Stimulated activated CD4-positive, alpha-beta T cell treated with anti-CD3 and anti-CD28 coated beads, TNF-alpha, amount 100 ng/mL, for 4 hours (primary cell): ENCODE measurements at regions not wholly inside any gene's neighbourhood (a gene's known extent, or its start where the extent isn't known, plus 50 kb on each side); places are given as distances from the start of the nearest gene placed in this dataset.
A peak's percentile ranks its signal among the peaks of the same experiment; 100 is the strongest.

Source experiments
- DNase-seq, 3 experiments: peaks; one replicate each; pipeline ENCODE4 v3.0.0-alpha.2; 2020; ENCODE audit warnings: low read depth in 3 of 3

GRCh38 chr1:243944429-243945160, 94.6 kb upstream of the AKT3 start:
- no peak for DNase-seq

DNA sequence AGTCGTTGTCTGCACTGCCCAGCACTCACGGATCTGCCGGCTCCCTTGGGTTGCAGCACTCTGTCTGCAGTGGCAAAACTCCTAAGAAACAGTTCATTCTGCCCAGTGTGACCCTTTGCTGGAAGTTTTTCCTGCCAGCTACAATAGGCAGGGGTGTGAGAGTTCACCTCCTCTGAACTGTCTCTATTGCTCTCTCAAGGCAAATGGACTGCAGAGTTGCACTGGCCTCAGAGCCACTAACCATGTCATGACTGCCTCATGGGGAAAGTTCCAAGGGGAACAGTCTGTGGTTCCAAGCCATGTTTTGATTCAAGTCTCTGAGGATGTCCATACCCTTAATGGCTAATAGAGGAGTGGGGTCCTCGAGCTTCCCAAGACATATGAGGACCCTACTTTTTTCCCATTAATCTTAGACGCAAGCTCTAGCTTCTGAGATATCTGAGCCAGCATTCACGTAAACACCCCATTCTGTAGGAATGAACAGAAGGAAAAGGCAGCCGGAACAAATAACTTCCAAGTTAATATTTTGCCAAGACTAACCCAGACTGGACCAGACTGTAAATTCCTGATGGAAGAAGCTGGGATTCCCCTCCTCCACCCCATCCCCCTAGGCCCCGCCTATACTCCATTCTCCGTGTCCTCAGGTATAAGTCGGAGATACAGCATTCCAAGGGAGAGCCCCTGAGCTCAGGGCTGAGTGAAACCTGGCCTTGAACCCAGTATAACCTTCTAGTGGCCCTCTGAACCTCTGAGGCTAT, 93.8 kb upstream of the AKT3 start:
- DNase-seq: no peak

- DNase-seq: no peak
These were observed 92.4 kb upstream of the AKT3 start for GRCh38 chr1:243942196-243943150.

- no peak for DNase-seq
These were observed 90.4 kb upstream of the AKT3 start for GRCh38 chr1:243940451-243940850.

- no peak for DNase-seq
These were observed 89.3 kb upstream of the AKT3 start for GRCh38 chr1:243939167-243939848.

DNA sequence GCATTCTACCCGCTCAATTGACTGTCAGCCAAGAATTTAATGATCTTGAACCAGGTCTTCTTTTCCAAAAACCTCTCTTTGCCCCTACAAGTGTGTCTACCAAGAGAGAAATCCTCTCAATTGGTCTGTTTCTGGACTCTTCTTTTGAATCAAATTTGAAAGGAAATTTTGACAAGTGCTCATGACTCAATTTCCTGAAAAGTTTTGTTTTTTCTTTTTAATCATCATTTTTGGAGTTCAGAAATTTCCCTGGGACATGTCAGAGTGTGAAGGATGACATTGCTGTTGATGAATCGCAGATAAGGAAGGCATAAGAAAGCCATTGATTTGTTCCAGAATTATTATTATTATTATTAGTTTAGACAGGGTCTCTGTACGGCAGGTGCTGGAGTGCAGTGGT, 88.2 kb upstream of the AKT3 start:
- DNase-seq: no peak

DNA sequence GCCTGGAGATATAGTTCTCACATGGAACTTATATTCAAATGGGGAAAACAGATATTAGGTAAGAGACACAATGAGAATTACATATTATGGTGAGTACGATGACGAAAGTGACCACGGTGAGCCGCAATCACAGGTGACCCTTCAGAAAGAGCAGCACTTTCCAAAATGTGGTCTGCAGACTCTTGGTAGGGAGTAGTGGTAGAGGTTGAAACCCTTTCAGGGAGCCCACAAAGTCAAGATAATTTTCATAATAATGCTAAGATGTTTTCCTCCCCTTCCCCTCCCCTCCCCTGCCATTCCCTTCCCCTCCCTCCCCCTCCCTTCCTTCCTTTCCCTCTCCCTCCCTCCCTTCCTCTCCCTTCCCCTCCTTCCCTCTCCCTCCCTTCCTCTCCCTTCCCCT, 83.5 kb upstream of the AKT3 start:
- no peak for DNase-seq

DNA sequence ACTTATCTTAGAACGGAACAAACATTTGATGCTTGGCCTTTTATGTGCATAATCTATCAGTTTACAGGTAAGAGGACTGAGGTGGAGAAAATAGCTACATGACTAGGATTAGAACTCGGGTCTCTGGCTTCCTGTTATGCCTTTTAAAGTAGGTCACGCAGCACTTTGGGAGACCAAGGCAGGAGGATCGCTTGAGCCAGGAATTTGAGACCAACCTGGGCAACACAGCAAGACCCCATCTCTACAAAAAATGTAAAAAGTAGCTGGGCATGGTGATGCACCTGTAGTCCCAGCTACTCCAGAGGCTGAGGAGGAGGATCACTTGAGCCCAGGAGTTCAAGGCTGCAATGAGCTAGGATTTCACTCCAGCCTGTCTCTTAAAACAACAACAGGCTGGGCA, 81.9 kb upstream of the AKT3 start:
- no peak for DNase-seq

- no peak for DNase-seq
These were observed 81.0 kb upstream of the AKT3 start for GRCh38 chr1:243930822-243931671.

GRCh38 chr1:243927381-243927780, 77.3 kb upstream of the AKT3 start:
- no peak for DNase-seq

DNA sequence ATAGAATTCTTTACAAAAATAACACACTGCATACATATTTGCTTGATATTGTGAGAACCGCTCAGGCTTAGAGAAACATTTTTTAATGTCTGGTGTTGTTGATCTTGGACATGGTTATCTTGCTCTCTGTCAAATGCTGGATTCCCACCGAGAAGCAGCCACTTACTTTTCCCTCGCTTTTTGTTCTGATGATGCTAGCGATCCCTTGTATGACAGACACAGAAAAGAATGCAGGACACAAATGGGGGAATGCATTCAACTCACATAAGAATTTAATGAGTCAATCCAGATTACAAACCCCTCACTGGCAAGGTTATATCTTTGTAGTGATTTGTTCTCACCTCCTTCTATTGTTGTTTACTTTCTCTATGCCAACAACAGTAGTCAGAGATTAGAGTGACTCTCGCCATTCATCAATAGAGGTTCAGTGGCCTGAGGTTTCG, 76.8 kb upstream of the AKT3 start:
- DNase-seq: no peak

- DNase-seq: no peak
These were observed 76.3 kb upstream of the AKT3 start for GRCh38 chr1:243926299-243926698.

DNA sequence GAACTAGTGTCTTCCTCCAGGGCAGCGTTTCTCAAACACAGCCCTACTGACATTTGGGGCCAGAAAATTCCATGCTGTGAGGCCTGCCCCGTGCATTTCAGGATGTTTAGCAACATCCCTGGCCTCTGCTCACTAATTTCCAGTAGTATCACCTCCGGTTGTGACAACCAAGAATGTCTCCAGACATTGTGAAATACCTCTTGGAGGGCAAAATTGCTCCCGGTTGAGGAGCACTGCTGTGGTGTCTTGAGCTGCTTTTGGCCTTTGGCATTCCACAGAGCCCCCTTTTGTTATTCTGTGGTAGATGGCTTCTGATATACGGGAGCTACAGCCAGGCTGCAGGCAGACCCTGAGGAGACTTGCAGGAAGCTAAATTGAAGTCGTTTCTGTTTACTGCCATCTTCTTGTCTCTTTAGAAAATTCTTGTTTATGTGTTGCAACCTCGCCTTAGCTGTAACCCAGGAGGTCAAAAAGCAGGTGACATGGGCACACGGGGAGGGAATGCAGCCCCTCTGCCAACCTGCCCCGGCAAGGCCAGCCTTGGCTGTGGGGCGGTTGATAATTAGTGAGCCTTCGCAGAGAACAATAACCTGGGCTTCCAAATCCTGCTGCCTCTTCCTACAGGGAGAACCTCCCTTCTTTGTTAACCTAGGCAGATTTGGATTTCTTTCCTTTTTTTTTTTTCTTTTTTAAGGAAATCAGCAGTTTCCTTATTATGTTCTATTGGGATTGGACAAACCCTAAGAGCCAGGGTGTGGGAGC, 74.7 kb upstream of the AKT3 start:
- no peak for DNase-seq

DNA sequence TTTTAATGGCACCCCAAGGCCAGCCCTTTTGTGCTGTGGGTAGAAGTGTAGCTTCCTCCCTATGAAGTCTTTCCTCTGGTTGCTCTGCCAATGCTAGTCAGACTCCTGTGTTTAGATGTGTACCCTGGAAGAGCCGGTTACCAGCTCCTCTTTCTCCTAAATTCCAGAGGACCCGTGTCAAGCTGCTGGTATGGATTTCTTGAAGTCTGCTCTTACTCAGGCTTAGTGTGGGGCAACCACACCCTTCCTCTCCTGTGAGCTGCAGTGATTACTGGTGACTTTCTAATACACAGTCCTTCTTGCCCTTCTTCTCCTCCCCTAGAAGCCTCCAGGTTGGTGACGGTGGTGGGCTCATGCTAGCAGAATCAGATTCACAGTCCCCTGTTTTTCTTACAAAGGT, 74.1 kb upstream of the AKT3 start:
- no peak for DNase-seq

- DNase-seq: no peak
These were observed 73.5 kb upstream of the AKT3 start for GRCh38 chr1:243923292-243924171.

DNA sequence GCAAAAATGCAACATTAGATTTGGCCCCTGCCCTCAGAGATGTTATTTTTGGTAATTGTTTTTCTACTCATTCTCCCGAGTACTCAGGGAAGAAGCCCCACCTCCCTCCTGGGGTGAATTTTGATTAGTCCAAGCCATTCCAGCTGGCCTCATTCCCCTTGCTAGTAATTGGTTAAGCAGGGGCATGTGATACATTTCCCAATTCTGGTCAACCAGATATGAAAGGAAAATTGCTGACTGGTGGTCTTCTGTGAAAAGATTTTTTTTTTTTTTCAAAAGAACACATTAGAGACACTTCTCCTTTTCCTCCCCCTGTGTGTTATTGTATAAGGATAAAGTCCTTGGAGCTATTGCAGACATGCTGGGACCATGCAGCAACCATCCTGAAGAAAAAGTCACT, 71.1 kb upstream of the AKT3 start:
- DNase-seq: no peak

DNA sequence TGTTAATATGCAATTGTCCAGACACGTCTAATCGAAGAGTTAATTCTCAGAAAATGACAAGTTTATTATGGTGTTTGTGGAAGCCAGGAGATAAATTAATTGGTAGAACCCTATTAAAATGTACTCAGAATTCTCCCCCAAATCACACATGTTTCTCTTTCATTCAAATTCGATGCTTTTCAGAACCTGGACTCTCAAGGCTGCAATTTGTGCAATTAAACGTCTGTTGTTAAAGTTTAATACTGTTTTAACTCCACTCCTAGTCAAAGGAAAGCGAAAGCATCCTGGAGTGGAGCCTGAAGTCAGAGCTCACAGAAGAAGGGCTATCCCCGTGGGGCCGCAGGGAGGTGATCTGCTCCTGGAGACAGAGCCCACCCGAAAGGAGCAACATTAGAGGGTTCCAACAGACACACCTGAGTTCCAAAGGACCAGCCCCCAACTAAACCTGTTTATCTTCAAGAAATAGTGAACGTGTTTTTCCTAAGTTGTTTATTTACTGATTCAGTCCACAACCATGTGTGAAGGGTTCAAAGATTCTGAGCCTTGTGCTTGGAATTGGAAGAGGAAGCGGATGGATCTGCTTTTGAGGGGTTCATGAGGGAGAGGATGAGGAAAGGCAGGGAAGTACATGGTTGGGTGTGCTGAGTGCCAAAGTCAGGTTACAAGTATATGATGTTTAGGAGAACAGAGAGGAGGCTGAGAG, 68.0 kb upstream of the AKT3 start:
- DNase-seq: no peak

DNA sequence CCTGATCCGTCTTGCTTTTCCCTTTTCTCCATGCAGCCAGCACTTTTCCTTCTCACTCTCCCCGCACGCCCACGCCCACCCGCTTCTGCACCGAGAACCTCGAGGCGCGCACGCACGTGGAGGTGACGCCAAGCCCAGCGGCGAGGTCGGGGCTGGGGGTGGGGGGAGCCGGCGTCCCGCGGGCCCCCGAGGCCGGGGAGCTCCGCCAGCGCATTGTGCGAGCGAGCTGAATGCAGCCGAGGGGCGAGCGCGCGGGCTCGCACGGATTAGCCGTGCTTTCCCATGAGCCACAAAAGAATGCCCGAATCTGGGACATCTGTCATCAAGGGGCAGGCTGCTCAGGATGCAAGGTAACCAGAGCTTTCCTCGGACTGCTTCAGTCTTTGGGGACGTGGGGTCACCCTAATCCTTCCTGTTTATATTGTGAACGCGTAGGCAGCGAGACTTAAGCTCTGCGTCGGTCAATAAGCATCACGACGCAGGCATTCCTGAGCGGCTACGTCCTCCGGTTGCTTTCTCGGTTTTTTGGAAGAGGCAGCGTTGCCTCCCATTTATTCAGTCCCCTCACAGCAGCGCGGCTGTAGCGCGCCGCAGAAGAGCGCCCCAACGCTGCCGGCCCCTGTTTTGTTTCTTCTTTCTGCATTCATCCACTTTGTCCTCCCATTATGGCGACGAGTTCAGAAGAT, 67.3 kb upstream of the AKT3 start:
- peak in 2 of 3 experiments; percentile 4 to 13 for DNase-seq
